Testis (tissue), 2 donors: ENCODE measurements at regions not wholly inside any gene's neighbourhood (a gene's known extent, or its start where the extent isn't known, plus 50 kb on each side); places are given as distances from the start of the nearest gene placed in this dataset.

Source experiments
- POLR2A ChIP-seq: fragments of 450-650 bp; IDR thresholded peaks from one replicate; pipeline ENCODE4 v1.6.1; 2017; ENCODE audit warnings: antibody characterized with exemption, mild to moderate bottlenecking, moderate library complexity
- TF ChIP-seq, protein P1 (sequence below), 3 experiments: fragments of 450-650 bp in 2 of 3; fragments of 200-600 bp in 1 of 3; sonication (generic) in 1 of 3; IDR thresholded peaks; one replicate each; pipeline ENCODE4 v1.5.1; 2016 to 2019; ENCODE audit warnings: antibody characterized with exemption in 3 of 3, mild to moderate bottlenecking in 2 of 3, moderate library complexity in 1 of 3

DNA sequence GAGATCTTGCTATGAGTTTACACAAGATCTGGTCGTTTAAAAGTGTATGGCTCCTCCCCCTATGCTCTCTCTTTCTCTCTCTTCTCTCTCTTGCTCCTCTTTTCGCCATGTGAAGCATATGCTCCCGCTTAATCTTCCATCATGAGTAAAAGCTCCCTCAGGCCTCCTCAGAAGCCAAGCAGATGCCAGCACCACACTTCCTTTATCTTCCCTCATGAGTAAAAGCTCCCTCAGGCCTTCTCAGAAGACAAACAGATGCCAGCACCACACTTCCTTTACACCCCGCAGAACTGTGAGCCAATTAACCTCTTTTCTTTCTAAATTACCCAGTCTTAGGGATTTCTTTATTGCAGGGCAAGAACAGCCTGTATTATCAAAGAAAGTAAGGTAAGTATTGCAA lies 152.4 kb downstream of the SEC23A start:
- TF ChIP-seq POLR2A = no peak
- TF ChIP-seq, protein P1, sequence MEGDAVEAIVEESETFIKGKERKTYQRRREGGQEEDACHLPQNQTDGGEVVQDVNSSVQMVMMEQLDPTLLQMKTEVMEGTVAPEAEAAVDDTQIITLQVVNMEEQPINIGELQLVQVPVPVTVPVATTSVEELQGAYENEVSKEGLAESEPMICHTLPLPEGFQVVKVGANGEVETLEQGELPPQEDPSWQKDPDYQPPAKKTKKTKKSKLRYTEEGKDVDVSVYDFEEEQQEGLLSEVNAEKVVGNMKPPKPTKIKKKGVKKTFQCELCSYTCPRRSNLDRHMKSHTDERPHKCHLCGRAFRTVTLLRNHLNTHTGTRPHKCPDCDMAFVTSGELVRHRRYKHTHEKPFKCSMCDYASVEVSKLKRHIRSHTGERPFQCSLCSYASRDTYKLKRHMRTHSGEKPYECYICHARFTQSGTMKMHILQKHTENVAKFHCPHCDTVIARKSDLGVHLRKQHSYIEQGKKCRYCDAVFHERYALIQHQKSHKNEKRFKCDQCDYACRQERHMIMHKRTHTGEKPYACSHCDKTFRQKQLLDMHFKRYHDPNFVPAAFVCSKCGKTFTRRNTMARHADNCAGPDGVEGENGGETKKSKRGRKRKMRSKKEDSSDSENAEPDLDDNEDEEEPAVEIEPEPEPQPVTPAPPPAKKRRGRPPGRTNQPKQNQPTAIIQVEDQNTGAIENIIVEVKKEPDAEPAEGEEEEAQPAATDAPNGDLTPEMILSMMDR (IDR thresholded peaks at IDR 0.05) = no peak
